ENCODE measurements at regions not wholly inside any gene's neighbourhood (a gene's known extent, or its start where the extent isn't known, plus 50 kb on each side); places are given as distances from the start of the nearest gene placed in this dataset.

DNA sequence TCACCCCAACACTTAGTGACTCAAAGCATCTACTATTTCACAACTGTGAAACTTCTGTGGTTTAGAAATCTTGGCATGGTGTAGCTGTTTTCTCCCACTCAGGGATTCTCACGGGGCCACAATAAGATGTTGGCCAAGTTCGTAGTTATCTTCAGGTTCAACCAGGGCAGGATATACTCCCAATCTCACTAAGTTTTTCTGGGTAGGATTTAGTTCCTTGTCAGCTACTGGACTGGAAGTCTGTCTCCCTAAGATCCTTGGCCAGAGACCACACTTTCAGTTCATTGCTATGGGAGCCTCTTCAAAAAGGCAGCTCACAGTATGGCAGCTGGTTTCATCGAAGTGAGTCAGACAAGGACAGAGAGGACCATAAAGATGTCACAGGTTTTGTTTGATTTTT is 111.7 kb upstream of the PDHA2 start (continued):
- TF ChIP-seq CTBP2 (IDR thresholded peaks at IDR 0.05; ENCODE audit: borderline replicate concordance, insufficient read depth, insufficient read length, low read length) (no peak), RAD21 (IDR thresholded peaks at IDR 0.05 in 1 of 2, conservative IDR thresholded peaks at IDR 0.05 in 1 of 2; ENCODE audit: low read depth in 2 of 2, low read length in 2 of 2) (no peak)
